PC-9 (cell line): ENCODE measurements at regions not wholly inside any gene's neighbourhood (a gene's known extent, or its start where the extent isn't known, plus 50 kb on each side); places are given as distances from the start of the nearest gene placed in this dataset.

ENCODE experiments used
- CTCF ChIP-seq: fragments of 200-600 bp; sonication (generic); conservative IDR thresholded peaks from 2 replicates; pipeline ENCODE4 v1.6.1; 2017; ENCODE audit warnings: mixed run types, antibody characterized with exemption, mild to moderate bottlenecking, moderate library complexity
- EZH2 ChIP-seq: fragments of 200-600 bp; sonication (generic); IDR thresholded peaks from 2 replicates; pipeline ENCODE4 v1.8.0; 2017; ENCODE audit warnings: antibody characterized with exemption, low read depth

GRCh38 chr20:63074182-63074581, 67.4 kb upstream of the BHLHE23 start:
- TF ChIP-seq CTCF = no peak
- no peak for TF ChIP-seq EZH2
